ENCODE measurements at regions not wholly inside any gene's neighbourhood (a gene's known extent, or its start where the extent isn't known, plus 50 kb on each side); places are given as distances from the start of the nearest gene placed in this dataset.

DNA sequence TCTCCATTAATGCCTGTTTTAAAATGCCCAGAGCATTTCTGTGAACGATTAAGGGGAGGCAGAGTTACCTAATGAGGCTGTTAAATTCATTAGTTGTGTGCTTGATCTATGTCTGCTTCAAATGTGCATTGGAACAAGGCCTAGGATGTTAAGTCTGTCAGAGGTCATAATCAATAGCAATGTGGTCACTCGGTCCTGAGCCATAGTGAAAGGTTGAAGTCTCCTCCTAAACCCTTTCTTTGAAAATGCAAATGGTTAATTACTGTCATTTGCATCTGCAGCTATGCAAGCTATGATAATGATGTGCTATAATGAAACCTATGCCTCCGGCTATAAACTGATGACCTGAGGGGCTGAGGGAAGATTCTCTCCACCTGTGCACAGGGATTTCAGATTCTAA is 114.2 kb upstream of the NR5A2 start:
- no peak for TF ChIP-seq EZH2phosphoT487 (conservative IDR thresholded peaks at IDR 0.05; ENCODE audit: low read length)
- TF ChIP-seq, protein P1, sequence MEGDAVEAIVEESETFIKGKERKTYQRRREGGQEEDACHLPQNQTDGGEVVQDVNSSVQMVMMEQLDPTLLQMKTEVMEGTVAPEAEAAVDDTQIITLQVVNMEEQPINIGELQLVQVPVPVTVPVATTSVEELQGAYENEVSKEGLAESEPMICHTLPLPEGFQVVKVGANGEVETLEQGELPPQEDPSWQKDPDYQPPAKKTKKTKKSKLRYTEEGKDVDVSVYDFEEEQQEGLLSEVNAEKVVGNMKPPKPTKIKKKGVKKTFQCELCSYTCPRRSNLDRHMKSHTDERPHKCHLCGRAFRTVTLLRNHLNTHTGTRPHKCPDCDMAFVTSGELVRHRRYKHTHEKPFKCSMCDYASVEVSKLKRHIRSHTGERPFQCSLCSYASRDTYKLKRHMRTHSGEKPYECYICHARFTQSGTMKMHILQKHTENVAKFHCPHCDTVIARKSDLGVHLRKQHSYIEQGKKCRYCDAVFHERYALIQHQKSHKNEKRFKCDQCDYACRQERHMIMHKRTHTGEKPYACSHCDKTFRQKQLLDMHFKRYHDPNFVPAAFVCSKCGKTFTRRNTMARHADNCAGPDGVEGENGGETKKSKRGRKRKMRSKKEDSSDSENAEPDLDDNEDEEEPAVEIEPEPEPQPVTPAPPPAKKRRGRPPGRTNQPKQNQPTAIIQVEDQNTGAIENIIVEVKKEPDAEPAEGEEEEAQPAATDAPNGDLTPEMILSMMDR (IDR thresholded peaks at IDR 0.05; ENCODE audit: insufficient read depth, low read length, poor library complexity, severe bottlenecking): no peak
